Progenitor cell of endocrine pancreas (in vitro differentiated cells): ENCODE measurements at regions not wholly inside any gene's neighbourhood (a gene's known extent, or its start where the extent isn't known, plus 50 kb on each side); places are given as distances from the start of the nearest gene placed in this dataset.

Source experiments
- DNase-seq: peaks from one replicate; pipeline ENCODE4 v3.0.0; 2021; ENCODE audit warnings: low spot score; ENCODE audit not compliant: unreplicated experiment
- H3K27ac Mint-ChIP-seq: 2 replicates; pipeline ENCODE4 v1.8.0; 2021; ENCODE audit warnings: mild to moderate bottlenecking, moderate library complexity, mixed read lengths
- H3K27me3 Mint-ChIP-seq: 2 replicates; pipeline ENCODE4 v1.8.0; 2021; ENCODE audit warnings: mixed read lengths
- H3K36me3 Mint-ChIP-seq: 2 replicates; pipeline ENCODE4 v1.8.0; 2022; ENCODE audit warnings: mixed read lengths; ENCODE audit not compliant: insufficient read depth
- H3K4me1 Mint-ChIP-seq: 2 replicates; pipeline ENCODE4 v1.8.0; 2021; ENCODE audit warnings: low read depth, mixed read lengths
- H3K4me3 Mint-ChIP-seq: 2 replicates; pipeline ENCODE4 v1.8.0; 2021; ENCODE audit warnings: low read depth, mild to moderate bottlenecking, moderate library complexity, mixed read lengths
- H3K9me3 Mint-ChIP-seq: 2 replicates; pipeline ENCODE4 v1.8.0; 2021; ENCODE audit warnings: low read depth, mixed read lengths
- CTCF ChIP-seq: fragments of 200-600 bp; sonication (generic); IDR thresholded peaks from one replicate; pipeline ENCODE4 v1.5.0; 2021; ENCODE audit warnings: antibody characterized with exemption, mild to moderate bottlenecking; ENCODE audit not compliant: unreplicated experiment

- Mint-ChIP-seq H3K4me1 (peaks cover 3% of the 10 kb centered on the region), H3K9me3 (peaks cover 14% of the 10 kb centered on the region), H3K27ac (no peak overlapping the region), H3K36me3 (no peaks in the 10 kb centered on the region), H3K4me3 (no peak overlapping the region), H3K27me3 (no peaks in the 10 kb centered on the region)
- TF ChIP-seq CTCF, result no peak
- DNase-seq, result no peak
Observed at GRCh38 chr3:31434819-31435218, 97.9 kb upstream of the STT3B start.

- Mint-ChIP-seq H3K27me3 (no peaks in the 10 kb centered on the region), H3K36me3 (no peaks in the 10 kb centered on the region), H3K4me3 (no peak overlapping the region), H3K9me3 (peaks cover 14% of the 10 kb centered on the region), H3K27ac (no peak overlapping the region), H3K4me1 (peaks cover 12% of the 10 kb centered on the region)
- DNase-seq, result no peak
- TF ChIP-seq CTCF, result no peak
Observed at GRCh38 chr3:31436830-31437229, 95.9 kb upstream of the STT3B start.

- Mint-ChIP-seq H3K4me1 (peaks cover 12% of the 10 kb centered on the region), H3K9me3 (peaks cover 14% of the 10 kb centered on the region), H3K27me3 (no peaks in the 10 kb centered on the region), H3K36me3 (no peaks in the 10 kb centered on the region), H3K27ac (no peak overlapping the region), H3K4me3 (no peak overlapping the region)
- DNase-seq, result no peak
- TF ChIP-seq CTCF, result no peak
Observed at GRCh38 chr3:31438742-31439141, 94.0 kb upstream of the STT3B start.

GRCh38 chr3:31439890-31440750 lies 92.6 kb upstream of the STT3B start:
- Mint-ChIP-seq H3K4me3 (no peak overlapping the region), H3K27me3 (no peaks in the 10 kb centered on the region), H3K27ac (no peak overlapping the region), H3K9me3 (peaks cover 13% of the 10 kb centered on the region), H3K4me1 (peaks cover 16% of the 10 kb centered on the region), H3K36me3 (no peaks in the 10 kb centered on the region)
- no peak for DNase-seq
- TF ChIP-seq CTCF, result no peak

- no peak overlapping the region for H3K27ac Mint-ChIP-seq
Observed at GRCh38 chr3:31440878-31441277, 91.8 kb upstream of the STT3B start.

More at GRCh38 chr3:31440878-31441277, 91.8 kb upstream of the STT3B start:
- no peak for DNase-seq
- no peak for TF ChIP-seq CTCF
- H3K4me1 Mint-ChIP-seq, result peaks cover 16% of the 10 kb centered on the region
- no peak overlapping the region for H3K4me3 Mint-ChIP-seq
- H3K27me3 Mint-ChIP-seq, result no peaks in the 10 kb centered on the region
- H3K9me3 Mint-ChIP-seq, result peaks cover 12% of the 10 kb centered on the region
- H3K36me3 Mint-ChIP-seq, result no peaks in the 10 kb centered on the region
